ENCODE measurements at regions not wholly inside any gene's neighbourhood (a gene's known extent, or its start where the extent isn't known, plus 50 kb on each side); places are given as distances from the start of the nearest gene placed in this dataset.

DNA sequence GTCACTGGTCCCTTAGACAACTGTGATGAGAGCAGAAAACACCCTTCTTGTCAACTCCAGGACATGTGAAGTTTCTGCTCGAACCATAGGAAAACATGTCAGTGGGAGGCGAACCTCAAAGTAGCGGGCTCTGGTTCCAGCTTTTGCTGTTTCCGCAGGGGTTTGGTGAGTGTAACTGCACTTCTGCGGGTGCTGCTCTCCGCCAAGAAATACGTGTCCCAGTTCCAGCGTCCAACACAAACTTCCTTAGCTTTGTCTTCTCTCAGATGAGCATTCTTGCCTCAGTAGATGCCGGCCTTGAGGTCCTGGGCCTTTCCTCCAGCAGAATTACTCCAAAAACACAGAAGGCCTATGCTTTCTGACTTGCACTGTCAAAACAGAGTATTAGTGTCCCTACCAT is 156.3 kb downstream of the FNDC1 start:
- no peak for DNase-seq

GRCh38 chr6:159324596-159324995 is 155.4 kb downstream of the FNDC1 start:
- DNase-seq, result no peak
